ENCODE measurements at regions not wholly inside any gene's neighbourhood (a gene's known extent, or its start where the extent isn't known, plus 50 kb on each side); places are given as distances from the start of the nearest gene placed in this dataset.
A peak's percentile ranks its signal among the peaks of the same experiment; 100 is the strongest.

DNA sequence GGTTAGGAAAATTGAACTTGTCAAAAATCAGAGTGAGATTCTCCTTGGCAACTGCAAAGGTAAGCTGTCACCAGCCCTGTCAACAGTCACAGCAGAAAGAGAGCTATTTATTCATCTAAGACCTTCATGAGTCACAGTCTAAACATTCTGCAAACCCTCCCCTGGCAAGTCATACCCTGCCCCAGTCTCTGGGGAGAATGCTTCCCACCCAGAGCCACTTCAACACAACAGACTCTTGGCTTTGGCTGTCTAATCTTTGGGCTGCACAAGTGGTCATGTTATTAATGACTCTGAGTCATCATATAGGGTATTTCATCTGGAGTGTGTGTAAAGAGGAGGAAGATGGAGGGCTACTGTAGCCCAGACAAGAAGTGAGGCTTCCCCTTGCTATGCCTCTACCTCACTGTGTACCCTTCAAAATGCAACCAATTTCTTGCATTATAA, 153.4 kb downstream of the CCDC34 start:
- no peak for DNase-seq (ENCODE audit: low read depth)
- no peak overlapping the region for H3K4me3 ChIP-seq (ENCODE audit: low read depth, low read length)
- TF ChIP-seq, protein P1, sequence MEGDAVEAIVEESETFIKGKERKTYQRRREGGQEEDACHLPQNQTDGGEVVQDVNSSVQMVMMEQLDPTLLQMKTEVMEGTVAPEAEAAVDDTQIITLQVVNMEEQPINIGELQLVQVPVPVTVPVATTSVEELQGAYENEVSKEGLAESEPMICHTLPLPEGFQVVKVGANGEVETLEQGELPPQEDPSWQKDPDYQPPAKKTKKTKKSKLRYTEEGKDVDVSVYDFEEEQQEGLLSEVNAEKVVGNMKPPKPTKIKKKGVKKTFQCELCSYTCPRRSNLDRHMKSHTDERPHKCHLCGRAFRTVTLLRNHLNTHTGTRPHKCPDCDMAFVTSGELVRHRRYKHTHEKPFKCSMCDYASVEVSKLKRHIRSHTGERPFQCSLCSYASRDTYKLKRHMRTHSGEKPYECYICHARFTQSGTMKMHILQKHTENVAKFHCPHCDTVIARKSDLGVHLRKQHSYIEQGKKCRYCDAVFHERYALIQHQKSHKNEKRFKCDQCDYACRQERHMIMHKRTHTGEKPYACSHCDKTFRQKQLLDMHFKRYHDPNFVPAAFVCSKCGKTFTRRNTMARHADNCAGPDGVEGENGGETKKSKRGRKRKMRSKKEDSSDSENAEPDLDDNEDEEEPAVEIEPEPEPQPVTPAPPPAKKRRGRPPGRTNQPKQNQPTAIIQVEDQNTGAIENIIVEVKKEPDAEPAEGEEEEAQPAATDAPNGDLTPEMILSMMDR (IDR thresholded peaks at IDR 0.05; ENCODE audit: control insufficient read depth, extremely low read depth, insufficient read depth): no peak

DNA sequence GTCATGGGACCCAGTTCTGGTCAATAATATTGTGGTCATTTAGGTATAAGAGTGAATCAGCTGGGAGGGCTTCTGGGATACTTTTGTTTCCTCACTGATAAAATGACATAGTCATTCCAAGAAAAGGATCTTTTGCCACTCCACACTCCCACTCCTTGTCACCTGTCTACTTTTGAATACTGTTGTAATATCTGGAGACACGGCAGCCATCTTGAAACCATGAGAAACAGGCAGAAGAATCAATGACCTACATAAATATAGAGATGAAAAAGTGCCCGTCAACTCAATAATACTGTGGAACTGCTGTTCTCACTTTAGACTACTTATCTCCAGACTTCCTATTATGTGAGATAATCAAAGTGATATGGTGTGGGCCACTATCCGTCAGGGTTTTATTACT, 154.2 kb downstream of the CCDC34 start:
- TF ChIP-seq, protein P1 (IDR thresholded peaks at IDR 0.05; ENCODE audit: control insufficient read depth, extremely low read depth, insufficient read depth): no peak
- no peak for DNase-seq (ENCODE audit: low read depth)

DNA sequence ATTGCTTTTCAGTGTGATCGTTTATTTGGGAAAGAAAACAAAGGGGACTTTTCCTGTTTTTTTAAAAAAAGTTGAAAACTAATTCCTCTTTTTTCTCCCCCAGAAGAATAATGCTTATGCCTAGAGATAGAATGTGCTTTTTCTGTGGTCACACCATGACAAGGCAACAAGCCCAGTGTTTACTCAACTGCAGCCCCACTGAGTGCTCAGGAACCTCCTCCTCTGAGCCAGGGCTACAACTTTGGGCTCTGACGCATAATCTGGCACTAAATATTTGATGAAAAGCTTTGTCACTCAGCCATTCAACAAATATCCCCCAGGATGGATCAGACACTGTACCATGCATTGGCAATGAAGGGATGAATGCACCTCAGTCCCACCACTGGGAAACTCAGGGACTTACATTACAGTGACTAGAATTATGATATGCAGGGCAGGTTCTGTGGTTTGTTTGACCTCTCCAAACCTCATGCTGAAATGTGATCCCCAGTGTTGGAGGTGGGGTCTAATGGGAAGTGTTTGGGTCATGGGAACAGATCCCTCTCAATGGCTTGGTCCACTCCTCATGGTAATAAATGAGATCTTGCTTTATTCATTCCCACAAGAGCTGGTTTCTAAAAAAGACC, 155.9 kb downstream of the CCDC34 start:
- TF ChIP-seq, protein P1 (IDR thresholded peaks at IDR 0.05; ENCODE audit: control insufficient read depth, extremely low read depth, insufficient read depth): no peak
- H3K4me3 ChIP-seq (ENCODE audit: low read depth, low read length): no peak overlapping the region
- DNase-seq (ENCODE audit: low read depth): no peak

More for the DNA sequence above, 154.2 kb downstream of the CCDC34 start:
- H3K4me3 ChIP-seq (ENCODE audit: low read depth, low read length): no peak overlapping the region

DNA sequence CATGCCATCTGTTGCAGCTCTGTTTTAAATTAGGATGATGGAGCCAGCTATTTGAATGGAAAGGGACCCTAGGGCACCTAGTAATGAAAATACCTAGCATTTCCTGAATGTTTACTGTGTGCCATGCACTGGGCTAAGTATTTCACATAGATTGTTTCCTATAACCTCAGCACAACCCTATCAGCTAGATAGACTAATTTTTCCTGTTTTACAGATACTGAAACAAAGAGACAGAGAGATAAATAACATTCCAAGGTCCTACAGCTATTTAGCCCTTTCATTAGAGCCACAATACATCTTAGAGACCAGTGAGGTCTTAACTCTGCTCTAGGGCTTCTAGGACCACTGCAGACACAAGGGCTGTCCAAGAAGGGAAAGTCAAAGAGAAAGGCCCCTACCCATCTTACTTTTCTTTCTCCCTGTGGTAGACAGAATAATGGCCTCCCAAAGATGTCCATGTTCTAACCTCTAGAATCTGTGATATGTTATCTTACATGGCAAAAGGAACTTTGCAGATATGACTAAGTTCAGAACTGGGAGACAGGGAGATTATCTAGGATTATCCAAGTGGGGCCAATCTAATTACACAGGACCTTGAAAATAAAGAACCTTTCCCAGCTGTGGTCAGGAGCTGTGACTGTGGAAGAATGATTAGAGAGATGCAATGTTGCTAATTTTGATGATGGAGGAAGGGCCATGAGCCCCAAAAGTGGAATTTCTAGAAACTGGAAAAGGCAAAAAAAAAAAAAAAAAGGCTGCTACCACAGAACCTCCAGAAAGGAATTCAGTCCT, 157.0 kb downstream of the CCDC34 start:
- no peak for DNase-seq (ENCODE audit: low read depth)
- no peak overlapping the region; the same call in 1 of the 2 replicates for H3K4me3 ChIP-seq (ENCODE audit: low read depth, low read length)
- TF ChIP-seq, protein P1 (IDR thresholded peaks at IDR 0.05; ENCODE audit: control insufficient read depth, extremely low read depth, insufficient read depth): no peak

DNA sequence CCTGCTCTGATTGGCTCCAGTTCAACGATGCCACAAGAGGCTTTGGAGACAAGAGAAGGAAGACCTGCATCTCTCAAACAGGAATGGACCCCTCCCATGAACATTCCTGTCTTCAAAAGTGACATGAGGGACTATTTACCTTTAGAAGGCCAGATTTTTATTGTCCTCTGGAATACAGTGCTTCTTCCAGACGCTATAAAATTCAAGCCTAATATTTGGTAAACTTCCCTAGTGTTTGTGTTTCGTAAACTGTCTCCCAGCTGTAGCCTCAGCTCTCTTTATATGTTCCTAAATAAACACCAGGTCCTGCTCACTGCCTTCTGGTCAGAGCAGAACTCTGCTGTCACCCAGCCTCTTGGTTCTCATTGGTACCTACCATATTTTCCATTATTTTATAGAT, 157.8 kb downstream of the CCDC34 start:
- no peak overlapping the region; the same call in 1 of the 2 replicates for H3K4me3 ChIP-seq (ENCODE audit: low read depth, low read length)
- TF ChIP-seq, protein P1 (IDR thresholded peaks at IDR 0.05; ENCODE audit: control insufficient read depth, extremely low read depth, insufficient read depth): no peak
- DNase-seq (ENCODE audit: low read depth): peak; percentile 96

DNA sequence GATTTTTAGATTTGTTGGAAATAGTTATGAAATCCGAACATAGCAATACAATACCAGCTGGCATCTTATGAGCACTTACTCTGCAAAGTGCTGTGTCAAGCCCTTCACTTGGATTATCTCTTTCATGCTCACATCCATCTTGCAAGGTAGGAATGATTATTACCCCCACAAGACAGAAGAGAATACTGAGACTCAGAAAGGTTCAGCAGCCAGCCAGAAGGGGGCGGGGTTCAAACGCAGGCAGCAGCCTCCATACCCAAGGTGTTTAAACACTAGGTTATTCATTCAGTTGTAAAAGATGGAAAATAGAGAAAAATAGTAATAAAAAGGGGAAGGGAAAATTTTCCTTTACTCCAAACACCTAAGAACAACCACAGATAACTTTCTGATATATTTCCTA, 158.5 kb downstream of the CCDC34 start:
- TF ChIP-seq, protein P1 (IDR thresholded peaks at IDR 0.05; ENCODE audit: control insufficient read depth, extremely low read depth, insufficient read depth): peak; percentile 60
- DNase-seq (ENCODE audit: low read depth): no peak
- H3K4me3 ChIP-seq (ENCODE audit: low read depth, low read length): no peak overlapping the region
